Stimulated activated CD8-positive, alpha-beta memory T cell treated with anti-CD3 and anti-CD28 coated beads, Interleukin-4, amount 100 ng/mL, for 48 hours (primary cell): ENCODE measurements at regions not wholly inside any gene's neighbourhood (a gene's known extent, or its start where the extent isn't known, plus 50 kb on each side); places are given as distances from the start of the nearest gene placed in this dataset.
"Not testable (repeated sequence)": the region's sequence is repeated elsewhere in the genome, so short reads cannot be mapped to it uniquely, and the experiment has no call there.

Source experiments
- DNase-seq: peaks from one replicate; pipeline ENCODE4 v3.0.0-alpha.2; 2020

DNA sequence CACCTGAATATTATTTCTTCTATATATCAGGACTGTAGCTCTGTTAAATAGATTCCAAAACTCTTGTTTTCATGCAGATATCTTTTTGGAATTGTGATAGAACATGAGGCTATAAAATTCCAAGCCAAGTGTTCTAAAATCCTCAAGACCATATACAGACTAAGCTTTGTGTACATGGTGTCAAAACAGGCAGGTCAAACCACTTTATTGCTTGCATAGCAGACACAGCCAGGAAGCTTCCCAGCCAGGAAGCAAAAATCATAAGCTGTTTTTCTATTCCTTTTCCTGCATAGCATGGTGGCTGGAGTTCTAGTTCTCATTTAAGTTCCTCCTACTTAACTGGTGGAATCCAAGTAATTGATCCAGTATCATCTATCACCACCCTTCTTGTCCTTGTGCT, 353.3 kb downstream of the PAX1 start:
- DNase-seq: no peak

DNA sequence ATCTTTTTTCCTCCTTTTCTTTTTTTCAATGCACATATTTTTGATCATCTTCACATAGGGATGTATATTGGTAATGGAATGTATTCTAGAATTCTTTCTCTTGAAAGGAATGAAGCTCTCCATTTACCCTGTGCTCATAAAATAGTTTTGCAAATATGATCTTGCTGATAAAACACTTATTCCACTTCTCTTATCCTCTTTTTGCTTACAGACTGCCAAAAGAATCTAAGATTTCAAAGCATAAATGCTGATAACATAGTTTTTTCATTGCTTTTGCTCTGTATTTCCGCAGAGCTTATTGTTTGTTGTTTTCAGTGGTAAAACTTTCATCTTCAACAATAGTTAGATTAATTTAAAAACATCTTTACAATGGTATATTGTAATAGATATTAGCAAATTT, 350.5 kb downstream of the PAX1 start:
- no peak for DNase-seq

DNA sequence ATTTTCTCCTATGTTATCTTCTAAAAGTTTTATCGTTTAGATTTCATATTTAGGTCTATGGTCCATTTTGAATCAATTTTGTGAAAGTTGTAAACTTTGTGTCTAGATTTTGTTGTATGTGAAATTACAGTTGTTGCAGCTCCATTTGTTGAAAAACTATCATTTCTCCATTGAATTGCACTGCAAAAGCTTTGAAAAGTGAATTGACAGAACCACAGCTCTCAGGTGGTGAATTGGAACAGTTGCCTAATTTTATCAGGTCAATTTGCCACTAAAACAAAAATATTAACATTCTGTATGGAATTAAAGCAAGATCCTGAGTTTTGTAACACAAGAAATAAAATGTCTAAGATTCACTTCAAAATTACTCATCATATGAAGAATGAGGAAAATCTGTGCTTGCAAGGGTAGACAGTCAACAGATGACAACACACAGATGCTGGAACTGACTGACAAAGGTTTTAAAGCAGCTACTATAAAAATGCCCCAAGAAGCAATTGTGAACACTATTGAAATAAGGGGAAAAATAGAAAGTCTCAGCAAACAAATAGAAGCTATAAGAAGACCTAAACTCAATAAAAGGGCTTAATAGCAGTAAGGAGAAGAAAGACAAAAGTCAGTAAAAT, 346.7 kb downstream of the PAX1 start:
- DNase-seq: no peak

DNA sequence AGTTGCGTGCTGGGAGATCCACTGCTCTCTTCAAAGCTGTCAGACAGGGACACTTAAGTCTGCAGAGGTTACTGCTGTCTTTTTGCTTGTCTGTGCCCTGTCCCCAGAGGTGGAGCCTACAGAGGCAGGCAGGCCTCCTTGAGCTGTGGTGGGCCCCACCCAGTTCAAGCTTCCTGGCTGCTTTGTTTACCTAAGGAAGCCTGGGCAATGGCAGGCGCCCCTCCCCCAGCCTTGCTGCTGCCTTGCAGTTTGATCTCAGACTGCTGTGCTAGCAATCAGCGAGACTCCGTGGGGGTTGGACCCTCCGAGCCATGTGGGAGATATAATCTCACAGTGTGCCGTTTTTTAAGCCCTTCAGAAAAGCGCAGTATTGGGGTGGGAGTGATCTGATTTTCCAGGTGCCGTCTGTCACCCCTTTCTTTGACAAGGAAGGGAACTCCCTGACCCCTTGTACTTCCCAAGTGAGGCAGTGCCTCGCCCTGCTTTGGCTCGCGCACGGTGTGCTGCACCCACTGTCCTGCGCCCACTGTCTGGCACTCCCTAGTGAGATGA, 340.6 kb downstream of the PAX1 start:
- DNase-seq: not testable (repeated sequence)

DNA sequence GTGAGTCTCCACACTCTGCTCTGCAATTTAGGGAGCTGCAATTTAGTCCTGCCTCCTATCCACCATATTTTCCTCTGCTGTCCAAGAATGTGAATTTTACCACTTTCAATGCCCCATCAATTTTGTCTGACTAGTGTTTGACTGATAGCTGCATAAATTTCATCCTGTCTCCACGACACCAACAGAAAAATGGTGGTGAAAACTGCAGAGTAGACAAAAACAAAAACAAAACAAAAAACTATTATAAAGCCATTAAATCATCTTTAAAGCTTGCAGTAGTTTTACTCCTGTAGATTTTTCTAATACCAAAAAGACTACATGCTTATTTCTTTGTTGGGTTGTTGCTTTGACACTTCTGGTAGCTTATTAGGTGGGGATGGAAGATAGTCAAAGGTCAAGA, 322.0 kb downstream of the PAX1 start:
- DNase-seq: no peak

DNA sequence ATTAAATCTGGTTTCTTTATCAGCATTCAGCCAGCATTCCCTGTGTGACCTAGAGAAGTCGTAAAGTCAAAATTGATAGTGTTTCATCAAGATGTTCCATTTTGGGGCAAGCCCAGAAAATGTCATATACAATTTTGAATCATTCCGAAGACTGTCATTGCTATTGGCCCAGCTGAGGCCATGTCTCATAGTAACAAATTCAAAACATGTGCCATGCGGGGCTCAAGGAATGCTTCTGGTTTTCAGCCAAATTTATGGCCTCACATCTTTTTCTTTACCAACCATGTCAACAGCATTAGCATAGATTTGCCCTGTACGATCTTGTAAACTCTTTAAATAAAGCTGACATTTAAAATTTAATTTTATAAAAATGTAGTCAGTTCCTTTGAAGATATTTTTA, 314.7 kb downstream of the PAX1 start:
- DNase-seq: no peak

DNA sequence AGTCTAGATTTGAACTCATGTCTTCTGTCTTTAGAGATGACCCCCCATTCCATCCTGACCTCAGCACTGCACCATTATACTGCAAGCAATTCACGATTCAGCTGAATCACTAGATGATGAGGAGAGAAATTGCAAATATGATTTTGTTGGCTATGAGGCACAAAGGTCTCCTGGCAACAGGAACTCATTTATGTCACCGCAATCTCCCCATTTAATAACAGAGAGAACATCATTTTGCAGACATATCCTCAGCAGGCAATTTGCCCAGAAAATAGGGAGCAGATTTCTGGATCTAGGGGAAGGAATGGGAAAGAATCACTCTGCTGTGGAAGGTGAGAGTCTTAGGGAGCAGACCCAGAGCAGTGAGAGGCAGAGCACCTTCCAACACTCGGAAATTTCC, 303.0 kb downstream of the PAX1 start:
- DNase-seq: no peak

DNA sequence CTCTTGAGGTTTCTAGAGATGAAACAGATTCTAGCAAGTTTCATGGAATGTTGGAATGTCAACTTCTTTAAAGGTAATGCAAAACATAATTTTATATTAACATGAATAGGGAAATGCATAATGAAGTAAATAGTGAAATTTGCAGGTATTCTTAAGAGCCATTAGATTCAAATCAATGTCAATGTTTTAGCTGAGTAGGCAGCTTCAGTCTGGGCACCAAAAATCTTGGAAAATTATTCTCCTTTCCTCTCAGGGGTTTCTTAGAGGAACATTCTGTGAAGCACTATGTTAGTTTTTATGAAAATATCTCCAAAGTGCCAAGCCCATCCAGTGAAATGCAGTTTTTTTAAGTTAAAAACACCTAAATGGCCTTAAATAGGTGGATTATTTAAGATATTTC, 300.8 kb downstream of the PAX1 start:
- DNase-seq: no peak

DNA sequence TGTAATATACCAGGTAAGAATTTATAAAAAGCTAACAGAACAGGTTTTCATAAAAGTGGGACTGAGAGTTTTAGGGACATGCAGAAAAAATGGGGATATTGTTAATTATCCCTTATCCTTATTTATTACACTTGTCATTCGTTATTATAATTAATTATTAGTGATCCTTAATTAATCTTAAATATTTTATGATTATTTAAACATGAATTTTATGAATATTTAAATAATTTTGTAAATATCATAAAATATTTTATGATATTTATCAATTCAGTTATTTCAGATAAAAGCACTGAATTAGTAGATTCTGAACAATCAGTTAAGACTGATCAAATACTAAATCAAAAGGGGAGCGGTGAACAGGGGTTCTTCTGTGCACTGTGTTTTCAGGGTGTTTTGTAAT, 300.1 kb downstream of the PAX1 start:
- no peak for DNase-seq

DNA sequence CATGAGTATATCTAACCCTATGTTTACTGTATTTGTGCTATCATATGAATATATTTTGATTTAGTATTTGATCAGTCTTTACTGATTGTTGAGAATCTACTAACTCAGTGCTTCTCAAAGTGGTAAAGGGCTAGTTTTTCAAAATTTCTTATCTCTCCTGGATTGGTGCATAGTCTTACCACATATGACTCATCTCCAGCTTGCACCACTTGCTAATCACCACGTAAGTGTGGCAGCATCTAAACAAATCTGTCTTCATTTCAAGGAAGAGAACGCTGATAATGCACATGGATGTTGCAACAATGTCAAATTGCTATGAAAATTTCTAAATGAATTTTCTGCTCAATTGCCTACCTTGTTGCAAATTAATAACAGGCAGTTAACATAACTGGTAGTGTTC, 299.5 kb downstream of the PAX1 start:
- DNase-seq: no peak

DNA sequence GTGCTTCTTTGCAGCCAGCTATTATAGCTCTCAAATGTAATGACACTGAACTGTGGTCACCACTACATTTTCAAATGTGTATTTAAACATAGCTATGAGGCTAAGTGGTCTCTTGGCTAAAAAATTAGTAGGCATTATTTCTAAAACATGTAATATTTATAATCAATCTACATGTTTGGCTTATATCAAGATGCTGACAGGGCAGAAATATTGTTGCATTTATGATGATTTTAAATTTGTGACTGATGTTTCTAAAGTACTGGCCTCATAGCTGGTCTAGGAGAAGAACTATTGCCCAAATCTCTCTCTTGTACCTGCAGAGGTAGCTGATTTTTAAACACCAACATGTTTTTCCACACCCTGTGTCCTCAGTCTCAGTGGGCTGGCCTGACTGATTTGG, 298.2 kb downstream of the PAX1 start:
- DNase-seq: no peak

DNA sequence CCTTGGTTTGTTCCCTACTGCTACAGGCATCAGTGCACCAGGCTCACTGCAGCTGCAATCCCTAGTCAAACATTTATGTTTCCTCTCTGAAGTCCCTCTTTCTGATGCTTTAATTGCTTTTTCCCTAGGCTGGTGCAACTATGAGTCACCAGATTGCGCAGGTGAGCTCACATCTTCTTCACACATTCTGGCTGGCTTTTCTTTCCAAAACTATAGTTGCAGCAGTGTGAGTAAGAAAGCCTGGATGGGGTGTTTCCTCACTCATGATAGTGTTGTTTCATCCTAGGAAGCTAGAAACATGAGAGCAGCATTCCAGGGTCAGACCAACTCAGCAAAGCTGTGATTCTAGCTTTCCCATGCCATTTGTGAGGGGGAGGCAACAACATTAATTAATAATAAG, 296.4 kb downstream of the PAX1 start:
- DNase-seq: no peak

DNA sequence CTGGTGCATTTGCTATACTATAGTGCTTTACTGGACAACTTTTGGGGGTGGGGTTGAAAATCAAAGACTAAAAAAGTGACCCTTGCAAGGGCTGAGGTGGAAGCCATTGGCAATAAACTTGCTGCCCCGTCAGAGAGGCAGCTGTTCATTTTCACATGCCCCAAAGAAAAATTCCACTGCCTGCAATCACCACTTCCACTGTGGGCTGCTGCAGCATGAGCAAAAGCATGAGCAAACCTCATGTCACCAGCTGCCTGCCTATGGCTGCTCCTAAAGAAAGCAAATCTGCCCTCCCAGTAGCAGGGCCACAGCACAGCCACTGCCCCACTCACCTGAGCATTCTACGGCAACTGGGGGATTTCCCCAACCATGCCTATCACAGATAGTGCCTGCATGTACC, 290.0 kb downstream of the PAX1 start:
- no peak for DNase-seq

DNA sequence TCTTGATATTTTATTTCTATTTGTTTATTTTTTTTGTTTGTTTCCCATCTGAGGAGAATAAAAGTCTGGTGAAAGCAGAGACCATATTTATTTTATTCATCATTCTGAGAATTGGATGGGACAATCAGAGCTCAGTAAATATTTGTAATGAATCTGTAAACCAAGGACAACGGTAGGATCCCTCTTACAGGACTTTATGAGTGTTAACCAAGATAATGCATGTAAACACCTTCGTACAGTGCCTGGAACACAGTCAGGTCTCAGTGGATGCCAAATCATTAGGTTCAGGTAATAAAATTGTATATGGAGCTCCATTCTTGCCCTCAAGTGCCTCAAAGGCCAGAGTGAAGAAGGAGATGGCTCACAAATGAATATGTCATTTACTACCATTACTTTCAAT, 288.7 kb downstream of the PAX1 start:
- DNase-seq: no peak

DNA sequence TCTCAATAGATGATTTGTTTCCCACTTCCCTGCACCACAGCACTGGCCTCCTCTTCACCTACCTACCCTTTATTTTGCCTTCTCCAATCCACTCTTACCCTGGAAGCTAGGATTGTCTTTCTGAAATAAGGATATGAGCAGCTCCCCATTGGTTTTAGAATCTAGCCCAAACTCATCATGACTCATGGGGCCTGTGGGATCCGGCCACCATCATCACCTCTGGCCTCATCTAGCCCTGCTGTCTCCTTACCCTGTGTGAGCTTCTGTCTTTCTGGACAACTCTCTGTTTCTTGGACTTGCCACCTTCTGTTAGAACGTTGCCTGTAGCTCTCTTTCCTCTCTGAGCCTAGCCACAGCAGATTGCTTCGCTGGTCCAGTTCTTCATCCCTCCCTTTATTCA, 277.1 kb downstream of the PAX1 start:
- no peak for DNase-seq

DNA sequence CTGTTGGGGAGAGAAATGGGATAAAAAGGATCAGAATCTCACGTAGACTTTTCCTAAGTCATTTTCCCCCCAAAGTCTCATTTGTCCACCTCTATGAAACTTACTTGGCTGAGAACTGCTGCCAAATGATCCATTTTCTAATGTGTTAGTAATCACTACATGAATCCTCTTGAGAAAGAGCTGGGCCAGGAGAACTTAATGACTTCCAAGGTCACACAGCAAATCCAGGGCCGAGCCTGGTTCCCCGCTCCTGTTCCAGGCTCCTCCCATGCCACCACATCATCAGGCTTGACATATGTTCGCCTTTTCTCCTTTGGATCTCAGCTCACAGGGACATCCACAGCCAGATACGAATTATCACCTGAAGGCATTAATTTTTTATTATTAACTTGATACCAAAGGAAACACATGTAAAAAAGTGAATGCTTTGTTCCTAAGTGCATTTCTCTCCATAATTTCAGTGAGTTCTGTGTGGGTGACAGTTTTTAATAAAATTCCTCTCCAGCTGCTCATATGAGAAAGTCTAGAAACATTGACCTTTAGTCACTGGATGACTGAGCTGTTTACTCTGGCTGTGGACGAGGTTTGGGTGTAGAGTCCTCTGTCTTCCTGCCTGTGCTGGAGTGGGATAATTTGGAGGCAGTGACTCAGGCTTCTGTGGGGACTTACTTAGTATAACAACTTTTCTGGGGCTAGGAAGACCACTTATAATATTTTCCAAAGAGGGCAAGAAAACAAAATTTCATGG, 276.3 kb downstream of the PAX1 start:
- no peak for DNase-seq

DNA sequence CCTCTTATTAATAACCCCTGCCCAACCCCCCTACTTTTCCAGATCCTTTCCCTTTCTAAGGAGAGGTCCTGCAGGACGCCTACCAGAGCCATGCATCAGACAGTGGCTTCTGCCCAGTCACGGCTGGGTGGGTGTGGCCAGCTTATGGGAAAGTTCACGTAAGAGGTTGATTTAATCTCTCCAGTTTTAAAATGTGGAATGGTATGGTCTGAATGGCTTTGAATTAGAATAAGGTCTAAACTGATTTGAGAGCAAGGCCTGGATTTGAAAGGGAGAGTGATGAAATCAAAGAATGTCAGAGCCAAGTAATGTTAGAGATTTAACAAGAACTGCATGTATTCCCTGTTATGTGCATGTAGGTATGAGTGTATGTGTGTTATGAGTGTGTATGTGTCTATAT, 275.7 kb downstream of the PAX1 start:
- DNase-seq: no peak

DNA sequence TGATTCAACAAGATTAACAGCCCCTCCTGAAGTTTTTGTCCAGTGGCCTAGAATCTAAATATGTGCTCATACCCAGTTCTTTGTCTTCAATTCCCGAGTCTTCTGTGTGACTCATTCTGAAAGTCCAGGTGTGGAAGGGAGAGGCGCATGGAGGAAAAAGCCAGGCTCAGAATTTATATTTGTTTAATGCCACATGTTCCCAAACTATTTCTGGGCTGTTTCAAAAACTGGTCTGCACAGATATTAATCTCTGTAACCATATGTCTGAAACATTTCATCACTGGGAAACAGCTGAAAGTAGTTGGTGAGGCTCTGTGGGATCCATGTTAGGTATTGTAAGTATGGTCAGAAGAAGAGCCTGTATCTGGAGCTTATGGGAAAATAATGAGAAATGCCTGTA, 266.0 kb downstream of the PAX1 start:
- no peak for DNase-seq

DNA sequence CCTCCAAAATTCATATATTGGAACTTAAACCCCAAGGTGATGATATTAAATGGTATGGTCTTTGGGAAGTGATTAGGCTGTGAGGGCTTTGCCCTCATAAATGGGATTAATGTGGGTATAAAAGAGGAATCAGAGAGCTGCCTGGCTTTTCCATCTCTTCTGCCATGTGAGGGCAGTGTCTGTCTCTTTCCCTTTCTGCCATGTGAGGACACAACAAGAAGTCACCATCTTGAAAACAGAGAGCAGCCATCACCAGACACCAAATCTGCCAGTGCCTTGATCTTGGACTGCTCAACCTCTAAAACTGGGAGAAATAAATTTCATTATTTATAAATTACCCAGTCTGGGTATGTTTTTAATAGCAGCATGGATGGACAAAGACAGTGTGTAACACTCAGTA, 263.0 kb downstream of the PAX1 start:
- DNase-seq: no peak

DNA sequence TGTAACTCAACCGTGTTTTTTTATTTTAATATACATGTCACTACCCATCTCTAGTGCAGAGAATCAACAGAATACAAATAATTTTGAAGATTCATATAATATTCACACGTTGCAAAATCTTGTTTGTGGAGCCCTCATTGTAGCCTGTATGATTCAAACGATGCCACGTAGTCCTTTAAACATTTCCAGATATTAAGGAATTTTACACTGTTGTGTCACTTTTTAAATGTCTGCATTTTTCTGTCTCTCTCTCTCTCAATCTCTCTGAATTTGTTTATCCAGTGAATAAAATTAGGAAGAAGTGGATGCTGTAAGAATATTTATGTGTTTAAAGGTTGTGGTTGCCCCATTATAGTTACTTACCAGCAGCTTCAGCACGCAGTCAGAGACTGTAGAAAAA, 262.0 kb downstream of the PAX1 start:
- DNase-seq: no peak

DNA sequence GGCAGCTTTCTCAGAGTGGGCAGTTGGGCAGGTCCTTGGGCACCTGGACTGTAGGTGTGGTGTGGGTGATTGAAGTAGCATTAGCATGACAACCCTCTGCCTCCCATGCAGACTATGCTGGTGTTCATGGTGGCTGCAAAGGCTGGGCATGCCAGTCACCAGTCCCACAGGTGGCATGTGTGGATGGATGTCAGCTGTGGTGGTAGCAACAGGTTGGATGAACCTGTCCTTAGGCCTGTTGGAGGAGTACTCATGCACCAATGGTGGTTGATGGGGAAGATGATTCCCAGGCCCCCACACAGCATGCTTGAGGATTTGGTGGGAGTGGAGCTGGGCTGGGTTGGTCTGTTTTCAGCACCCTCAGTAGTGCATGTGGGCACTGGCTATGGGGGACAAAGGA, 251.1 kb downstream of the PAX1 start:
- no peak for DNase-seq

DNA sequence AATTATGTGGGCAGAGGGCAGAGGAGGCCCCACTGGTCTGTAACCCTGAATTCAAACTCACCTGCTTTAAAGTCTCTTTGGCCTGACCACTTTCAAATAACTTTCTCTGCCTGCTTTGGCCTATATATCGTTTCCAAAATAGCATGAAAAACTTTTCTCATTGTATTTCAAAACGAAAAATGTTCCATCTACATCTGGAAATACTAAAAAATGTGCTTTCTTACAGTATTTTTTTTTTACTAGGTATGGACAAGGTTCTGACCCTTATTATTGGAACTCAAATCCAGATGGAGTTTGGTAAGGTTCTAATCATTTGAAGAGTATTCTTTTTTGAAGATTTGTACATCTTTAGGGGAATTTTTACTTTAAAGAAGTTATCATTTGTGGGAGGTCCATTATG, 241.9 kb downstream of the PAX1 start:
- no peak for DNase-seq

DNA sequence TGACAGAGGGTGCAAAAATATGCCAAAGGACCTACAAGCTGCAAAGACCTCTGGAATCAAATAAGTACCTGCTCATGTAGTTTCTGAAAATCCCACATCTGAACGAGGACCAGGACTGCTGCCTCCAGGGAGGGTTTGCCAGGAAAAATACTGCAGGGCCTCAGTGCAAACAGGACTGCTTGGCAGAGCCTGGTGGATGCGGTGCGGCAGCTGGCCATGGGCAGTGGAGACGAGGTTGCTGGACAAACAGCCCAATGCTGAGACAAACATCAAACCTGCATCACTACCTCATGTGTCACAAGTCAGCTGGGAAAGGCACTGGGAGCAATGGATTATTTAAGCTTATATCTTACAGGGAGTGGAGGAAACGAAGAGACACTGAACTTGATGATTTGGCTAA, 238.8 kb downstream of the PAX1 start:
- DNase-seq: no peak

DNA sequence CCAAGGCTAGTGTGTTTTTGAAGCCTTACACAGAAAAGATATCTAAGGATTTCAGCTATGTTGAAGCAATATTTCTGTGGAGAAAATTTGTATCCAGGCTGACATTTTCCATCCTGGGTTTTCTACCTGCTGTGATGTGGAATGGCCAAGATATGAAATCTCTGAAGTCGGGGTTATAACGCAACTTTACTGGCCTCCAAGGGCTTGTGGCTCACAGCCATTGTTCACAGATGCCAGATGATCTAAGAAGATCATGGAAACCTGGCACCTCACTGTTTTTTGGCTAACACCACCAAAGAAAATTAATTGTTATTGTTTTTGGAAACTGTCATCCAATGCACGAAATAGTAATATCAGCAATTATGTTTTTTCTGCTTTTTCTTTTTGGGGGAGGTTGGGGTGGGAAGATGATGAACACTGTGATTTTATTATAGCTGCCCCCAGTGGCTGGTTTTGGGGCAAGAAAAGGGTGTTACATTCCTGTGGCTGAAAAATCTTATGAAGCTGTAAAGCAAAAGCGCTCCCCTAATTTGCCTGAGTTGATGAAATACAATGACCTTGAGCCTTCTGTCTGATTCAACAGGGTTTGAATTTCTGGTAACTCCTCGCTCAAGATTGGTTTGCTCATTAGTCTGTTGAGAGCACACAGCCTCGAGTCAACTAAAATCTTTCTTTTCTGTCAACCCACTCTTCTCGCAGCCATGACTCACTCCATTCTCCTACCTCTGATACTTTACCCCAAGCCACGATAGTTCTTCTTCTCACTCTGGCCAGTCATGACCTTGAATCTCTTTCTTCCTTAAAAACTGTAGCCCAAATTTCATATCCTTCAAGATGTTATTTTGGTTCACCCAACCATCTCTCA, 236.7 kb downstream of the PAX1 start:
- DNase-seq: no peak
